SU-DHL-6 (cell line): ENCODE measurements at regions not wholly inside any gene's neighbourhood (a gene's known extent, or its start where the extent isn't known, plus 50 kb on each side); places are given as distances from the start of the nearest gene placed in this dataset.

ENCODE experiments used
- H2AFZ ChIP-seq: fragments of 200-600 bp; sonication (generic); 2 replicates; pipeline ENCODE4 v1.6.1; 2014; ENCODE audit warnings: low read depth, mild to moderate bottlenecking, moderate library complexity, mixed read lengths, antibody characterized with exemption, low read length; ENCODE audit not compliant: severe bottlenecking
- H3F3A ChIP-seq: fragments of 200-600 bp; shearing (Covaris generic); 2 replicates; pipeline ENCODE4 v1.6.0; 2016; ENCODE audit warnings: antibody characterized with exemption, mild to moderate bottlenecking; ENCODE audit not compliant: insufficient read depth
- H3K27ac ChIP-seq: fragments of 200-600 bp; sonication (generic); 2 replicates; pipeline ENCODE4 v1.5.1; 2016; ENCODE audit warnings: low read depth, mild to moderate bottlenecking, low read length, moderate library complexity, mixed read lengths
- H3K27me3 ChIP-seq: fragments of 200-600 bp; sonication (generic), shearing (Covaris generic); 2 replicates; pipeline ENCODE4 v1.6.0; 2014; ENCODE audit warnings: mild to moderate bottlenecking, low read length
- H3K36me3 ChIP-seq: fragments of 200-600 bp; sonication (generic); 2 replicates; pipeline ENCODE4 v1.6.1; 2014; ENCODE audit warnings: mild to moderate bottlenecking, low read length, mixed read lengths
- H3K4me2 ChIP-seq: fragments of 300-600, 200-600 bp; shearing (Covaris generic), sonication (generic); 2 replicates; pipeline ENCODE4 v1.6.0; 2014; ENCODE audit warnings: low read length, low read depth, mild to moderate bottlenecking; ENCODE audit not compliant: poor library complexity, severe bottlenecking
- H3K4me3 ChIP-seq: fragments of 200-600 bp; sonication (generic); 2 replicates; pipeline ENCODE4 v1.5.1; 2014; ENCODE audit warnings: antibody characterized with exemption, low read length, mild to moderate bottlenecking, mixed read lengths; ENCODE audit not compliant: insufficient read depth, poor library complexity, severe bottlenecking
- H3K79me2 ChIP-seq: fragments of 200-600 bp; sonication (generic); 2 replicates; pipeline ENCODE4 v1.6.1; 2014; ENCODE audit warnings: mild to moderate bottlenecking, low read length, moderate library complexity; ENCODE audit not compliant: insufficient read depth
- H3K9ac ChIP-seq: fragments of 200-600 bp; sonication (generic); 2 replicates; pipeline ENCODE4 v1.7.0; 2014; ENCODE audit warnings: mild to moderate bottlenecking, low read length
- H3K9me2 ChIP-seq: fragments of 200-600 bp; sonication (generic); replicated peaks from 2 replicates; pipeline ENCODE4 v1.6.1; 2014; ENCODE audit warnings: low read length; ENCODE audit not compliant: insufficient read depth
- H3K9me3 ChIP-seq: fragments of 200-600 bp; sonication (generic); 2 replicates; pipeline ENCODE4 v1.6.1; 2014; ENCODE audit warnings: low read length, mixed read lengths; ENCODE audit not compliant: insufficient read depth
- H4K20me1 ChIP-seq: fragments of 200-600 bp; sonication (generic); 2 replicates; pipeline ENCODE4 v1.6.1; 2014; ENCODE audit warnings: low read depth, mild to moderate bottlenecking, antibody characterized with exemption, low read length, moderate library complexity, mixed read lengths
- CTCF ChIP-seq: fragments of 200-600 bp; sonication (generic); IDR thresholded peaks from one replicate; pipeline ENCODE4 v1.5.1; 2017; ENCODE audit warnings: antibody characterized with exemption, mild to moderate bottlenecking, low read length, moderate library complexity; ENCODE audit not compliant: insufficient read depth, poor library complexity, severe bottlenecking
- EZH2phosphoT487 ChIP-seq: fragments of 200-600 bp; sonication (generic), shearing (Covaris generic); conservative IDR thresholded peaks from 2 replicates; pipeline ENCODE4 v1.6.1; 2018; ENCODE audit warnings: mild to moderate bottlenecking, antibody characterized with exemption, low read length, moderate library complexity, mixed read lengths

DNA sequence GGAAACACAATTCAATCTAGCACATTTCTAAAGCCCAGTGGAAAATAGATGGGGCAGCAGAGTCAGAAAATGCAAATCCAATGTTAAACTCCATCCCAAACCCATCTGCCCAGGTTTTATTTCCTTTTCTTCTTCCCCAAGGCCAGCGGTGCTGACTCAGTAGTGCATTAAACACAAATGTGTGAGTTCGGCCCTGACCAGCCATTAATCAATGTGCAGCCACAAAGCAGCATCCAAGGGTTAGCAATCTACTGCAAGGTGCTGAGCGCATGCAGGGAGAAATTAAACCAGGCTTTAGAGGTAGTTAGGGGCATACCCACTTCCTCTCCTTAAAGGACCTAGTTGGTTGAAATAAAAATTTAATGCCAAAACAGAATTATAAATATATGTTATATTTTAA is 583.3 kb upstream of the PPP2R3A start:
- Histone ChIP-seq H3K27me3 (no peaks in the 10 kb centered on the region), H3K9me3 (no peaks in the 10 kb centered on the region), H3K4me3 (no peak overlapping the region), H2AFZ (no peak overlapping the region), H3K36me3 (no peaks in the 10 kb centered on the region), H3K9me2 (no peaks in the 10 kb centered on the region), H3K4me2 (no peak overlapping the region), H3F3A (no peaks in the 10 kb centered on the region), H3K9ac (no peak overlapping the region), H4K20me1 (no peaks in the 10 kb centered on the region), H3K27ac (no peak overlapping the region), H3K79me2 (no peaks in the 10 kb centered on the region)
- TF ChIP-seq EZH2phosphoT487: no peak
- TF ChIP-seq CTCF: no peak

- TF ChIP-seq CTCF: no peak
- no peak for TF ChIP-seq EZH2phosphoT487
- H3K9me3 ChIP-seq: no peaks in the 10 kb centered on the region
- no peak overlapping the region for H3K4me3 ChIP-seq
- no peaks in the 10 kb centered on the region for H3K79me2 ChIP-seq
- H2AFZ ChIP-seq: no peak overlapping the region
- H3K9ac ChIP-seq: no peak overlapping the region
- H3F3A ChIP-seq: no peaks in the 10 kb centered on the region
- no peaks in the 10 kb centered on the region for H4K20me1 ChIP-seq
- H3K4me2 ChIP-seq: no peak overlapping the region
- H3K36me3 ChIP-seq: no peaks in the 10 kb centered on the region
- H3K9me2 ChIP-seq: no peaks in the 10 kb centered on the region
- no peak overlapping the region for H3K27ac ChIP-seq
- no peaks in the 10 kb centered on the region for H3K27me3 ChIP-seq
These were observed 582.9 kb upstream of the PPP2R3A start for GRCh38 chr3:135382621-135383020.

DNA sequence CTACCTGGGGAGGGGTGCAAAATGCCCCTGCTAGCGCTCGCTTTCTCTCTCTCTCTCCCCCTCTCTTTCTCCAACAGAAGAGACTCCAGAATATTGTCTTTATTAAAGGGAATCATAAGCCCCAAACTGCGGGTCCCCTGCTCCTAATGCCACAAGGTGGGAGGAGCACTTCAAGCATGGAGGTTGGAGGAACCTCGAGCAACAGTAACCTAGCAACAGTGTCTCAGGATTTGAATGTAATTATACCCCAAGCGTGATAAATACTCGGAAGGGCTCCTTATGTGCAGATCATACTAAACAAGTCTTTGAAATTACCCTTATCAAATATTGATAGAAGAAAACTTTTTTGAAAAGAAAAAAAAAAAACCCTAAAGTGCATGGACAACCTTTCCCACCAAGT is 582.2 kb upstream of the PPP2R3A start:
- no peaks in the 10 kb centered on the region for H3K9me3 ChIP-seq
- H4K20me1 ChIP-seq: no peaks in the 10 kb centered on the region
- no peaks in the 10 kb centered on the region for H3K79me2 ChIP-seq
- no peaks in the 10 kb centered on the region for H3K36me3 ChIP-seq
- H3K9ac ChIP-seq: no peak overlapping the region
- H3K27me3 ChIP-seq: no peaks in the 10 kb centered on the region
- H3K27ac ChIP-seq: no peak overlapping the region
- no peak overlapping the region for H3K4me2 ChIP-seq
- no peaks in the 10 kb centered on the region for H3F3A ChIP-seq
- no peak overlapping the region for H2AFZ ChIP-seq
- H3K9me2 ChIP-seq: no peaks in the 10 kb centered on the region
- H3K4me3 ChIP-seq: no peak overlapping the region
- TF ChIP-seq CTCF (no peak), EZH2phosphoT487 (no peak)

DNA sequence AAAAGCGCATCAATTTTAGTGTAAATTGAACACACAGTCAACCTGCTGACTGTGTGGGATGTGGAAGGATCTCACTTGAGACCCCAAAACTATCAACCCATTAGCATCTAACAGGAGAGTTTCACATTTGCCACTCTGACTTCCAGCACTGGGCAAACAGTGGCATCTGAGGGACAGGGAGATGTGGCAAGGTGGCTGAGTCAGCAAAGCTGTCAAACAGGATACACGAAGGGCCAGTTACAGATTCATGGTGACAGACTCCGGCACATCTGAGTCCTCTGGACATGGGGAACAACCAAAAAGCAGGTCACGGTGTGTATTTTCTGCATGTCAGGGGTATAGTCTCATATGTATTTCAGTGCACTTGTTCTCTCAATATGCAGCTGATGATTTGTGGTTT is 573.4 kb upstream of the PPP2R3A start:
- Histone ChIP-seq H2AFZ (no peak overlapping the region), H3K4me3 (no peak overlapping the region), H3K27ac (no peak overlapping the region), H3K9me3 (peaks cover 3% of the 10 kb centered on the region; the same call in 1 of the 2 replicates), H3K9ac (no peak overlapping the region), H3K9me2 (no peaks in the 10 kb centered on the region), H3K27me3 (no peaks in the 10 kb centered on the region), H3K4me2 (no peak overlapping the region), H3K79me2 (no peaks in the 10 kb centered on the region), H4K20me1 (no peaks in the 10 kb centered on the region), H3K36me3 (no peaks in the 10 kb centered on the region), H3F3A (no peaks in the 10 kb centered on the region)
- TF ChIP-seq EZH2phosphoT487: no peak
- no peak for TF ChIP-seq CTCF
